SK-N-SH treated with all-trans-retinoic acid at 6 μM for 48 hours (cell line): ENCODE measurements at regions not wholly inside any gene's neighbourhood (a gene's known extent, or its start where the extent isn't known, plus 50 kb on each side); places are given as distances from the start of the nearest gene placed in this dataset.

ENCODE experiments used
- ISL1 ChIP-seq: fragments of 250-450 bp; sonication (Bioruptor Pico); IDR thresholded peaks from 2 replicates; pipeline ENCODE4 v2.1.2; 2022; ENCODE audit warnings: mild to moderate bottlenecking, moderate library complexity
- ZFP30 ChIP-seq: fragments of 450-650 bp; formaldehyde crosslinking; IDR thresholded peaks from 2 replicates; pipeline ENCODE4 v1.5.0; 2022; ENCODE audit warnings: mild to moderate bottlenecking, moderate library complexity
- ZNF70 ChIP-seq: fragments of 450-650 bp; formaldehyde crosslinking; IDR thresholded peaks from 2 replicates; pipeline ENCODE4 v1.5.0; 2020; ENCODE audit warnings: mild to moderate bottlenecking, moderate library complexity
- TF ChIP-seq, protein P1 (sequence below): fragments of 250-450 bp; sonication (Bioruptor Pico); IDR thresholded peaks from 2 replicates; pipeline ENCODE4 v1.8.0; 2020; ENCODE audit warnings: mild to moderate bottlenecking, moderate library complexity, borderline replicate concordance

DNA sequence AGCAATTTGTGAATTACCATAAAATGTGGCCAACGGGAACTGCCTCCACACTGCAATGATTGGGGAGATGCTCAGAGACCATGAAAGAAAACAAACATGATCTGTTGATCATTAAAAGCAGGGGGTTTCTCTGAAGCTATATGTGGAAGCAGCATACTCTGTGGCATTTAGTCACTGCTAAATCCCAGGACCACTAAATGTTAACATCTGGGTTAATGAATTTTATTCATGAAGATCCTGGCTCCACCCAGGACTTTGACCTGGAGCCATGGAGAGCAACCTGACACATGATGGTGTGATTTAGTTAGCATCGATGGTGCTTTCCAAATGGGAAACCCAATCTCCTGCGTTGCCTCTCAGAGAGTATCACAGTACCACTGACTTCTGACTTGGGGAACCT is 497.8 kb downstream of the AGTPBP1 start:
- TF ChIP-seq ZFP30 (CRISPR knock-in tag) (no peak), ZNF70 (no peak), ISL1 (CRISPR knock-in tag) (no peak)
- TF ChIP-seq, protein P1, sequence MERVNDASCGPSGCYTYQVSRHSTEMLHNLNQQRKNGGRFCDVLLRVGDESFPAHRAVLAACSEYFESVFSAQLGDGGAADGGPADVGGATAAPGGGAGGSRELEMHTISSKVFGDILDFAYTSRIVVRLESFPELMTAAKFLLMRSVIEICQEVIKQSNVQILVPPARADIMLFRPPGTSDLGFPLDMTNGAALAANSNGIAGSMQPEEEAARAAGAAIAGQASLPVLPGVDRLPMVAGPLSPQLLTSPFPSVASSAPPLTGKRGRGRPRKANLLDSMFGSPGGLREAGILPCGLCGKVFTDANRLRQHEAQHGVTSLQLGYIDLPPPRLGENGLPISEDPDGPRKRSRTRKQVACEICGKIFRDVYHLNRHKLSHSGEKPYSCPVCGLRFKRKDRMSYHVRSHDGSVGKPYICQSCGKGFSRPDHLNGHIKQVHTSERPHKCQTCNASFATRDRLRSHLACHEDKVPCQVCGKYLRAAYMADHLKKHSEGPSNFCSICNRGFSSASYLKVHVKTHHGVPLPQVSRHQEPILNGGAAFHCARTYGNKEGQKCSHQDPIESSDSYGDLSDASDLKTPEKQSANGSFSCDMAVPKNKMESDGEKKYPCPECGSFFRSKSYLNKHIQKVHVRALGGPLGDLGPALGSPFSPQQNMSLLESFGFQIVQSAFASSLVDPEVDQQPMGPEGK (CRISPR knock-in tag), result no peak
